C4-2B (cell line): ENCODE measurements at regions not wholly inside any gene's neighbourhood (a gene's known extent, or its start where the extent isn't known, plus 50 kb on each side); places are given as distances from the start of the nearest gene placed in this dataset.

ENCODE experiments used
- CTCF ChIP-seq: fragments of 450-650 bp; conservative IDR thresholded peaks from 2 replicates; pipeline ENCODE4 v1.5.1; 2017; ENCODE audit warnings: mild to moderate bottlenecking
- ZFX ChIP-seq: fragments of 450-650 bp; IDR thresholded peaks from 2 replicates; pipeline ENCODE4 v1.6.1; 2017

- TF ChIP-seq CTCF (no peak), ZFX (no peak)
Measured at GRCh38 chrX:155757046-155757759, 123.9 kb upstream of the VAMP7 start.
